AG04450 (cell line): ENCODE measurements at regions not wholly inside any gene's neighbourhood (a gene's known extent, or its start where the extent isn't known, plus 50 kb on each side); places are given as distances from the start of the nearest gene placed in this dataset.

Experiments
- CTCF ChIA-PET: fragments of 300-600, 350-600 bp; formaldehyde crosslinking; extraction: SDS; loops from one replicate; lab custom pipeline; 2022; ENCODE audit warnings: antibody characterized with exemption, inconsistent platforms; lab: Charles Lee
- POLR2A ChIA-PET: fragments of 350-600 bp; formaldehyde crosslinking; extraction: SDS; loops from one replicate; lab custom pipeline; 2021; ENCODE audit warnings: antibody characterized with exemption, inconsistent platforms; lab: Yijun Ruan, JAX
- DNase-seq: peaks from one replicate; pipeline ENCODE4 v3.0.0-alpha.2; 2011; ENCODE audit warnings: low read depth, low spot score
- H3K27ac ChIP-seq: one replicate; pipeline ENCODE4 v1.5.1; 2012; ENCODE audit warnings: low read depth, low read length, control low read depth
- H3K27me3 ChIP-seq: one replicate; pipeline ENCODE4 v1.6.0; 2012; ENCODE audit warnings: low read length; ENCODE audit not compliant: control insufficient read depth, insufficient read depth
- H3K4me3 ChIP-seq: 2 replicates; pipeline ENCODE4 v1.5.1; 2011; ENCODE audit warnings: mild to moderate bottlenecking, low read depth, low read length, control low read depth
- H3K9me3 ChIP-seq: 2 replicates; pipeline ENCODE4 v1.5.1; 2012; ENCODE audit warnings: low read length; ENCODE audit not compliant: control insufficient read depth, insufficient read depth
- TF ChIP-seq, protein P1 (sequence below): IDR thresholded peaks from 2 replicates; pipeline ENCODE4 v1.5.1; 2011; ENCODE audit warnings: low read depth, low read length, control low read depth, inconsistent platforms

DNA sequence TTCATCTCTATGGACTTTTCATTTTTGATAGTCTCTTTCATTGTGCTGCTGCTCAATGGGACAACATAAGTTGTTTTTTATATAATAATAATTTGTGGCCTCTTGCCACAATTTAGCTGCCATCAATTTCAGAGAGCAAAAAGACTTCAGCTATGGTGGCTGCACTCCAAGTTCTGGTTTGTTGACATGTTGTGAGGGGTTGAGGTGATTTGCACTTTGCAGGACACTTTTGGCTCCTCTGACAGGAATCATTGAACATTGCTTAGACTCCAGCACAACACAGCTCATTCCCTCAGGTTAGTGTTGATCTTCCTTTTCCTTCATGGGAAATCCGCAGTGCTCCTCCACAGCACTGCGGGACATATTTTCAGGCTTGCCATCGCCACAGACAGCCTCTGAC lies 725.4 kb upstream of the TSPY4 start:
- no peak for DNase-seq
- no peak overlapping the region for H3K4me3 ChIP-seq
- no peak overlapping the region for H3K27ac ChIP-seq
- ChIA-PET CTCF (no interaction called here), POLR2A (no interaction called here)
- no peaks in the 10 kb centered on the region for H3K27me3 ChIP-seq
- TF ChIP-seq, protein P1, sequence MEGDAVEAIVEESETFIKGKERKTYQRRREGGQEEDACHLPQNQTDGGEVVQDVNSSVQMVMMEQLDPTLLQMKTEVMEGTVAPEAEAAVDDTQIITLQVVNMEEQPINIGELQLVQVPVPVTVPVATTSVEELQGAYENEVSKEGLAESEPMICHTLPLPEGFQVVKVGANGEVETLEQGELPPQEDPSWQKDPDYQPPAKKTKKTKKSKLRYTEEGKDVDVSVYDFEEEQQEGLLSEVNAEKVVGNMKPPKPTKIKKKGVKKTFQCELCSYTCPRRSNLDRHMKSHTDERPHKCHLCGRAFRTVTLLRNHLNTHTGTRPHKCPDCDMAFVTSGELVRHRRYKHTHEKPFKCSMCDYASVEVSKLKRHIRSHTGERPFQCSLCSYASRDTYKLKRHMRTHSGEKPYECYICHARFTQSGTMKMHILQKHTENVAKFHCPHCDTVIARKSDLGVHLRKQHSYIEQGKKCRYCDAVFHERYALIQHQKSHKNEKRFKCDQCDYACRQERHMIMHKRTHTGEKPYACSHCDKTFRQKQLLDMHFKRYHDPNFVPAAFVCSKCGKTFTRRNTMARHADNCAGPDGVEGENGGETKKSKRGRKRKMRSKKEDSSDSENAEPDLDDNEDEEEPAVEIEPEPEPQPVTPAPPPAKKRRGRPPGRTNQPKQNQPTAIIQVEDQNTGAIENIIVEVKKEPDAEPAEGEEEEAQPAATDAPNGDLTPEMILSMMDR: no peak
- no peaks in the 10 kb centered on the region; the same call in 1 of the 2 replicates for H3K9me3 ChIP-seq

DNA sequence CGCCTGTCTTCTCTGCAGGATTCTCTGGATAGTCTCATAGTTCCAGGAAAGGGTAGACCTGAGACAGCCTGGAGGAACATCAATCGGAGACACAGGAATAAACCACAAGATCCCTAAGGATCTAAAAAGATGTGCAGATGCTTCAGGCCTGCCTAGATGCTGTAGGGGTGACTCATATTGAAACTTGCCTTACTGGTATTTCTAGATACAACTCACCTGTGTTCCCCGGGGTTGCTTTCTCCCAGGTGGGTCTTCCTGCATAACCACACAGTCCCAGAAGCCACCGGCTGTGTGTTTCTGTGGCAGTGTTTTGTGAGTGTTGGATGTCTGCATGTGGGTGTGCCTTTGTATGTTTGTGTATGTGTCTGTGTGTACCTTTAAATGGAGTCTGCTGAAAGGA lies 719.0 kb upstream of the TSPY4 start:
- no peaks in the 10 kb centered on the region for H3K27me3 ChIP-seq
- TF ChIP-seq, protein P1: no peak
- no peak overlapping the region for H3K4me3 ChIP-seq
- peaks cover 5% of the 10 kb centered on the region; the same call in 1 of the 2 replicates for H3K9me3 ChIP-seq
- CTCF ChIA-PET: no interaction called here
- POLR2A ChIA-PET: no interaction called here
- DNase-seq: no peak
- no peak overlapping the region for H3K27ac ChIP-seq

DNA sequence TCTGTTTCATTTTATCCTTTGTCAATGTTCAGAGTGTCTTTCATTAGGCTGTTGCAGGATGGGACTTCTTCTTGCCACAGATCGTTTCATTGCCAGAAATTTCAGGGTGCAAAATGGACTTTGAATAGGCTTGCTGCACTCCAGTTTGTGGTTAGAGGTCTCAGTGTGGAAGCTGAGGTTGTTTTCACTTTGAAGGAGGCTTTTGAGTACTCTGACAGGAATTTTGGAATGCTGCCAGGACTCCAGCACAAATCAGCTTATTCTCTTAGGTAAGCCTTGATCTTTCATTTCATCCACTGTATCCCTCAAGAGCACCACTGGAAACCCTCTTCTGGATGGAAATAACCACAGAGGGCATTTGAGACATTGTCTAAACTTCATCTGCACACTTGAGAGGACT lies 715.1 kb upstream of the TSPY4 start:
- Histone ChIP-seq H3K27ac (no peak overlapping the region), H3K4me3 (no peak overlapping the region), H3K9me3 (peaks cover 5% of the 10 kb centered on the region; the same call in 1 of the 2 replicates), H3K27me3 (no peaks in the 10 kb centered on the region)
- TF ChIP-seq, protein P1: no peak
- ChIA-PET CTCF (no interaction called here), POLR2A (no interaction called here)
- DNase-seq: no peak

DNA sequence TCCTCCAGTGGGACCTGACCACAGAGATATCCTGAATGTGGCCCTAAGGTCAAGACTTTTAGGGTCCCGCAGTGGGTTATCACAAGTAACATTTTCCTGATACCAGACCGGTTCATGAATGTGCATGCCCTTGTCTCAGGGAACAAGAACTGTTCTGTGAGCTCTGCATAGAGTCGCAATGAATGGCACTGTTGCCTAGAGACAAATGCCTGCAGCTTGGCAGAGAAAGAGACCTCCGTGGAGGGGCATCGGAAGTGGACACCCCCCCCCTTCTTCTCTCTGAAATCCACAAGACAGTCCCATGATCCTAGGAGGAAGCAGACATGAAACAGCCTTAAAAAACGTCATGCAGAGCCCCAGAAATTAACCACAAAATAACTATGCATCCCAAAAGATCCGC lies 714.4 kb upstream of the TSPY4 start:
- TF ChIP-seq, protein P1: no peak
- Histone ChIP-seq H3K4me3 (no peak overlapping the region), H3K27me3 (no peaks in the 10 kb centered on the region), H3K9me3 (peaks cover 5% of the 10 kb centered on the region; the same call in 1 of the 2 replicates), H3K27ac (no peak overlapping the region)
- no peak for DNase-seq
- CTCF ChIA-PET: no interaction called here
- POLR2A ChIA-PET: no interaction called here

DNA sequence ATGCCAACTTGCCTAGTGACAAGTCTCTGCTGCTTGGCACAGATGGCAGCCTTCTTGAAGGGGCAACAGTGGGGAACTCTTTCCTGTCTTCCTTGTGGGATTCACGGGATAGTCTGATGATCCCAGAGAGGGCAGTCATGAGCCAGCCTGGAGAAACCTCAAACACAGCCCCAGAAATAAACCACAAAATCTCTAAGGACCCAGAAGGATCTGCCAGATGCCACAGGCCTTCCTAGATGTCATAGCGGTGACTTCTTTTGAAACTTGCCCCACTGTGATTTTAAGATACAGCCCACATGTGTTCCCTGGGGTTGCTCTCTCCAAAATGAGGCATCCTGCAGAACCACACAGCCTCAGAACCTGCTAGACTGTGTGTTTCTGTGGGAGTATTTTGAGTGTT lies 707.6 kb upstream of the TSPY4 start:
- DNase-seq: no peak
- TF ChIP-seq, protein P1: no peak
- H3K9me3 ChIP-seq: no peaks in the 10 kb centered on the region; the same call in 1 of the 2 replicates
- H3K27me3 ChIP-seq: no peaks in the 10 kb centered on the region
- H3K4me3 ChIP-seq: no peak overlapping the region
- CTCF ChIA-PET: no interaction called here
- POLR2A ChIA-PET: no interaction called here
- no peak overlapping the region for H3K27ac ChIP-seq
